Body of pancreas (tissue), 4 donors: ENCODE measurements at regions not wholly inside any gene's neighbourhood (a gene's known extent, or its start where the extent isn't known, plus 50 kb on each side); places are given as distances from the start of the nearest gene placed in this dataset.
A peak's percentile ranks its signal among the peaks of the same experiment; 100 is the strongest.

ENCODE experiments used
- ATAC-seq: fragments of 150-250 bp; one replicate; pipeline ENCODE4 v1.9.1; 2016
- DNase-seq, 4 donors: peaks; one replicate each; pipeline ENCODE4 v3.0.0-alpha.2; 2019
- H3K27ac ChIP-seq, 4 donors: fragments of 200-600 bp; sonication (generic); 1 replicate in 3 of 4; 2 replicates in 1 of 4; pipeline versions ENCODE4 v1.5.1 to v1.6.1; 2016 to 2019; ENCODE audit warnings: mild to moderate bottlenecking in 1 of 4, mixed read lengths in 1 of 4, moderate library complexity in 1 of 4
- H3K27me3 ChIP-seq, 2 donors: fragments of 200-600 bp; sonication (generic); one replicate each; pipeline ENCODE4 v1.6.0; 2016; ENCODE audit warnings: mild to moderate bottlenecking in 1 of 2
- H3K36me3 ChIP-seq, 2 donors: fragments of 200-600 bp; sonication (generic); replicated peaks in 1 of 2; 2 replicates each; pipeline ENCODE4 v1.5.1; 2016; ENCODE audit warnings: low read depth in 2 of 2; ENCODE audit not compliant: insufficient read depth in 1 of 2
- H3K4me1 ChIP-seq: fragments of 200-600 bp; sonication (generic); one replicate; pipeline ENCODE4 v1.6.0; 2016
- H3K4me3 ChIP-seq, 2 donors: fragments of 200-600 bp; sonication (generic); 1 replicate in 1 of 2; 2 replicates in 1 of 2; pipeline ENCODE4 v1.5.1; 2016 to 2019
- H3K9me3 ChIP-seq, 3 donors: fragments of 200-600 bp; sonication (generic); 1 replicate in 2 of 3; 2 replicates in 1 of 3; pipeline ENCODE4 v1.5.1; 2016
- POLR2A ChIP-seq, 3 donors: fragments of 450-650 bp; IDR thresholded peaks; one replicate each; pipeline ENCODE4 v1.6.1; 2016; ENCODE audit warnings: antibody characterized with exemption in 3 of 3, mild to moderate bottlenecking in 2 of 3
- WGBS, 2 donors: methylation state at CpG; one replicate each; pipeline ENCODE4 v1.1.5; 2017; 5-methylcytosine and 5-hydroxymethylcytosine counted together
- intact Hi-C: fragments of 100-400 bp; cut with DNase I; formaldehyde crosslinking; loops from one replicate; pipeline ENCODE4 v1.15.1; 2023
- TF ChIP-seq, protein P1 (sequence below), 7 experiments: fragments of 450-650 bp in 4 of 7; fragments of 200-600 bp in 3 of 7; sonication (generic) in 3 of 7; IDR thresholded peaks; one replicate each; pipeline ENCODE4 v1.5.1; 2016 to 2019; ENCODE audit warnings: antibody characterized with exemption in 7 of 7

GRCh38 chr2:173654161-173654895 lies 299.7 kb downstream of the CDCA7 start:
- no peak for DNase-seq
- no peak for ATAC-seq

GRCh38 chr2:173654896-173655265 lies 300.2 kb downstream of the CDCA7 start:
- Histone ChIP-seq H3K4me3 (no peak overlapping the region), H3K4me1 (no peaks in the 10 kb centered on the region), H3K27ac (no peak overlapping the region), H3K27me3 (no peaks in the 10 kb centered on the region), H3K9me3 (no peaks in the 10 kb centered on the region), H3K36me3 (no peaks in the 10 kb centered on the region)
- WGBS, 2 donors = 91 to 92% methylated on average over 5 of the region's 5 CpGs
- no peak for DNase-seq
- ATAC-seq = no peak
- intact Hi-C loops = no loop called here
- TF ChIP-seq, protein P1, sequence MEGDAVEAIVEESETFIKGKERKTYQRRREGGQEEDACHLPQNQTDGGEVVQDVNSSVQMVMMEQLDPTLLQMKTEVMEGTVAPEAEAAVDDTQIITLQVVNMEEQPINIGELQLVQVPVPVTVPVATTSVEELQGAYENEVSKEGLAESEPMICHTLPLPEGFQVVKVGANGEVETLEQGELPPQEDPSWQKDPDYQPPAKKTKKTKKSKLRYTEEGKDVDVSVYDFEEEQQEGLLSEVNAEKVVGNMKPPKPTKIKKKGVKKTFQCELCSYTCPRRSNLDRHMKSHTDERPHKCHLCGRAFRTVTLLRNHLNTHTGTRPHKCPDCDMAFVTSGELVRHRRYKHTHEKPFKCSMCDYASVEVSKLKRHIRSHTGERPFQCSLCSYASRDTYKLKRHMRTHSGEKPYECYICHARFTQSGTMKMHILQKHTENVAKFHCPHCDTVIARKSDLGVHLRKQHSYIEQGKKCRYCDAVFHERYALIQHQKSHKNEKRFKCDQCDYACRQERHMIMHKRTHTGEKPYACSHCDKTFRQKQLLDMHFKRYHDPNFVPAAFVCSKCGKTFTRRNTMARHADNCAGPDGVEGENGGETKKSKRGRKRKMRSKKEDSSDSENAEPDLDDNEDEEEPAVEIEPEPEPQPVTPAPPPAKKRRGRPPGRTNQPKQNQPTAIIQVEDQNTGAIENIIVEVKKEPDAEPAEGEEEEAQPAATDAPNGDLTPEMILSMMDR (IDR thresholded peaks at IDR 0.05) = no peak
- TF ChIP-seq POLR2A (IDR thresholded peaks at IDR 0.05) = no peak

More at GRCh38 chr2:173654161-173654895, 299.7 kb downstream of the CDCA7 start:
- H3K27ac ChIP-seq = no peak overlapping the region
- WGBS, 2 donors = 70 to 73% methylated on average over 10 of the region's 10 CpGs
- no peak overlapping the region for H3K4me3 ChIP-seq
- no peaks in the 10 kb centered on the region for H3K9me3 ChIP-seq
- H3K27me3 ChIP-seq = no peaks in the 10 kb centered on the region
- H3K4me1 ChIP-seq = no peaks in the 10 kb centered on the region
- intact Hi-C loops = no loop called here
- H3K36me3 ChIP-seq = no peaks in the 10 kb centered on the region
- TF ChIP-seq, protein P1 (IDR thresholded peaks at IDR 0.05) = no peak
- TF ChIP-seq POLR2A (IDR thresholded peaks at IDR 0.05) = no peak

GRCh38 chr2:173656086-173656485 lies 301.4 kb downstream of the CDCA7 start:
- H3K9me3 ChIP-seq = no peaks in the 10 kb centered on the region
- intact Hi-C loops = no loop called here
- no peaks in the 10 kb centered on the region for H3K27me3 ChIP-seq
- DNase-seq (no peak), ATAC-seq (no peak)
- no peak overlapping the region for H3K4me3 ChIP-seq
- 0% methylated on average over 1 of the region's 1 CpG for WGBS, 2 donors
- H3K36me3 ChIP-seq = no peaks in the 10 kb centered on the region
- TF ChIP-seq, protein P1 (IDR thresholded peaks at IDR 0.05) = no peak
- TF ChIP-seq POLR2A (IDR thresholded peaks at IDR 0.05) = no peak
- no peak overlapping the region for H3K27ac ChIP-seq
- H3K4me1 ChIP-seq = no peaks in the 10 kb centered on the region

- Histone ChIP-seq H3K27ac (no peak overlapping the region), H3K4me1 (no peaks in the 10 kb centered on the region), H3K9me3 (no peaks in the 10 kb centered on the region), H3K27me3 (no peaks in the 10 kb centered on the region), H3K4me3 (no peak overlapping the region), H3K36me3 (no peaks in the 10 kb centered on the region)
- WGBS, 2 donors = 76% methylated on average over 10 of the region's 10 CpGs
- TF ChIP-seq POLR2A (IDR thresholded peaks at IDR 0.05) = no peak
- TF ChIP-seq, protein P1 (IDR thresholded peaks at IDR 0.05) = no peak
- intact Hi-C loops = no loop called here
- ATAC-seq (no peak), DNase-seq (peak in 1 of 4 donors; percentile 7)
Observed at GRCh38 chr2:173657996-173658717, 303.5 kb downstream of the CDCA7 start.
